ENCODE measurements at regions not wholly inside any gene's neighbourhood (a gene's known extent, or its start where the extent isn't known, plus 50 kb on each side); places are given as distances from the start of the nearest gene placed in this dataset.

DNA sequence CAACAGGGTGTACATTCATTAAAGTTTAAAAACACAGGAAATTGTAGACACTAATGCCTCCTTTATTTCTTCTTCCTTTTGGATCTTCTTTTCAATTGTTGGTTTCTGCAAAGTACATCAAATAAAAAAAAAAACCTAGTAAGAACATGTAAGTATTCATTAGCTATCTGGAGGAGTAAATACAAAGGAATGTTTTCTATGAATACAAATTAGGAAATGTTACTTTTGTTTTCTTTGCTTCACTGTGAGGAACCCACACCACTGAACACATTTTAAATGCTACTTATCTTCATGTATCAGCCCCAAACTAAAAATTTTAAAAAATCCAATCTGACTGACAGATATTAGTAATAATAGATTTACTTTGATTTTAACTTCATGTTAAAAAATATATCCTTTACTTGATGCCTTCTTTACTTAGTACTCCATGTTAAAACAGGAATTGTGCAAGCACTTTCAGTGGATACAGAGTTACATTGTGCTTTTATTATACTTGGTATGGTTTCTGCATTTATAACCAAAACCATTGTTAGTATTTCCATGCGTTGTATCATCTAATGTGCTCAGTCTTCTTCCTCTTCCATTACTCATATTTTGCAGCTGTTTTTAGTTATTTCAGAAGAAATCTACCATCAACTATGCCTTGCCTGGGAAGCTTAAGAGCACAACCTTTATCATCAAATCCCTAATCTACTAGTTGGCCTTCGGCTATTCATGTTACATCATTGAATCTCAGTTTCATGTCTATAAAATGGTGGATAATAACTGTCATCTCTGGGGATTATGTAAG, 236.9 kb upstream of the DPYD start:
- Histone ChIP-seq H3K27me3 (ENCODE audit: control insufficient read depth in 1 of 2, insufficient read depth in 2 of 2, low read length in 2 of 2) (no peaks in the 10 kb centered on the region), H3K36me3 (ENCODE audit: insufficient read depth, low read length) (no peaks in the 10 kb centered on the region), H3K4me1 (ENCODE audit: insufficient read depth, low read length) (no peaks in the 10 kb centered on the region), H3K9me3 (ENCODE audit: control insufficient read depth in 1 of 2, insufficient read depth in 1 of 2, low read length in 2 of 2) (no peaks in the 10 kb centered on the region), H3K4me3 (ENCODE audit: low read length) (no peak overlapping the region), H3K27ac (ENCODE audit: low read depth in 1 of 2, low read length in 2 of 2) (no peak overlapping the region)
- no peaks in the 10 kb centered on the region for H3K27me3 Mint-ChIP-seq
- H3K27ac Mint-ChIP-seq, result no peak overlapping the region
- ChIA-PET CTCF (no interaction called here), POLR2A (no interaction called here)
- H3K9me3 Mint-ChIP-seq, result no peaks in the 10 kb centered on the region
- no peak for DNase-seq
- TF ChIP-seq, protein P1, sequence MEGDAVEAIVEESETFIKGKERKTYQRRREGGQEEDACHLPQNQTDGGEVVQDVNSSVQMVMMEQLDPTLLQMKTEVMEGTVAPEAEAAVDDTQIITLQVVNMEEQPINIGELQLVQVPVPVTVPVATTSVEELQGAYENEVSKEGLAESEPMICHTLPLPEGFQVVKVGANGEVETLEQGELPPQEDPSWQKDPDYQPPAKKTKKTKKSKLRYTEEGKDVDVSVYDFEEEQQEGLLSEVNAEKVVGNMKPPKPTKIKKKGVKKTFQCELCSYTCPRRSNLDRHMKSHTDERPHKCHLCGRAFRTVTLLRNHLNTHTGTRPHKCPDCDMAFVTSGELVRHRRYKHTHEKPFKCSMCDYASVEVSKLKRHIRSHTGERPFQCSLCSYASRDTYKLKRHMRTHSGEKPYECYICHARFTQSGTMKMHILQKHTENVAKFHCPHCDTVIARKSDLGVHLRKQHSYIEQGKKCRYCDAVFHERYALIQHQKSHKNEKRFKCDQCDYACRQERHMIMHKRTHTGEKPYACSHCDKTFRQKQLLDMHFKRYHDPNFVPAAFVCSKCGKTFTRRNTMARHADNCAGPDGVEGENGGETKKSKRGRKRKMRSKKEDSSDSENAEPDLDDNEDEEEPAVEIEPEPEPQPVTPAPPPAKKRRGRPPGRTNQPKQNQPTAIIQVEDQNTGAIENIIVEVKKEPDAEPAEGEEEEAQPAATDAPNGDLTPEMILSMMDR (IDR thresholded peaks at IDR 0.05), result no peak
- intact Hi-C loops (cut with DNase I, micrococcal nuclease), result no loop called here
- ATAC-seq (ENCODE audit: poor library complexity), result no peak
- no peak overlapping the region for H3K4me3 Mint-ChIP-seq
- no peaks in the 10 kb centered on the region for H3K4me1 Mint-ChIP-seq (ENCODE audit: low read depth)
- no peaks in the 10 kb centered on the region for H3K36me3 Mint-ChIP-seq (ENCODE audit: low read depth)

DNA sequence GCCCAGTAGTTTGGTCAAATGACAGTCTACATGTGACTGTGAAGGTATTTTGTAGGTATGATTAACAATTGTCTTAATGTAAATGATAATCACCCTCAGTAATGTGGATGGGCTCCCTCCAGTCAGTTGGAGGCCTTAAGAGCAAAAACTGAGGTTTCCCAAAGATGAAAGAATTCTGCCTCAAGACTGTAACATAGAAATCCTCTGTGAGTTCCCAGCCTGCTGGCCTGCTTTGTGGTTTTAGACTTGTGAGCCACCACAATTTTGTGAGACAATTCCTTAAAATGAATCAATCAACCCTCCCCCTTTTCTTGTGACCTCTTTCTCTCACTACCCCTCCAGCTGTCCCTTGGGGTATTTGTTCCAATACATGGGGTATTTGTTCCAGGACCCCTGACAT, 226.4 kb upstream of the DPYD start:
- H3K27me3 Mint-ChIP-seq, result no peaks in the 10 kb centered on the region
- Histone ChIP-seq H3K4me1 (ENCODE audit: insufficient read depth, low read length) (no peaks in the 10 kb centered on the region), H3K27me3 (ENCODE audit: control insufficient read depth in 1 of 2, insufficient read depth in 2 of 2, low read length in 2 of 2) (no peaks in the 10 kb centered on the region), H3K9me3 (ENCODE audit: control insufficient read depth in 1 of 2, insufficient read depth in 1 of 2, low read length in 2 of 2) (no peaks in the 10 kb centered on the region), H3K27ac (ENCODE audit: low read depth in 1 of 2, low read length in 2 of 2) (no peak overlapping the region), H3K36me3 (ENCODE audit: insufficient read depth, low read length) (no peaks in the 10 kb centered on the region), H3K4me3 (ENCODE audit: low read length) (no peak overlapping the region)
- POLR2A ChIA-PET, result no interaction called here
- H3K4me1 Mint-ChIP-seq (ENCODE audit: low read depth), result no peaks in the 10 kb centered on the region
- ATAC-seq (ENCODE audit: poor library complexity) (no peak), DNase-seq (no peak)
- TF ChIP-seq, protein P1 (IDR thresholded peaks at IDR 0.05), result no peak
- no peak overlapping the region for H3K27ac Mint-ChIP-seq
- H3K9me3 Mint-ChIP-seq, result peaks cover 9% of the 10 kb centered on the region
- CTCF ChIA-PET, result no interaction called here
- intact Hi-C loops (cut with DNase I, micrococcal nuclease), result no loop called here
- no peaks in the 10 kb centered on the region for H3K36me3 Mint-ChIP-seq (ENCODE audit: low read depth)
- no peak overlapping the region for H3K4me3 Mint-ChIP-seq

DNA sequence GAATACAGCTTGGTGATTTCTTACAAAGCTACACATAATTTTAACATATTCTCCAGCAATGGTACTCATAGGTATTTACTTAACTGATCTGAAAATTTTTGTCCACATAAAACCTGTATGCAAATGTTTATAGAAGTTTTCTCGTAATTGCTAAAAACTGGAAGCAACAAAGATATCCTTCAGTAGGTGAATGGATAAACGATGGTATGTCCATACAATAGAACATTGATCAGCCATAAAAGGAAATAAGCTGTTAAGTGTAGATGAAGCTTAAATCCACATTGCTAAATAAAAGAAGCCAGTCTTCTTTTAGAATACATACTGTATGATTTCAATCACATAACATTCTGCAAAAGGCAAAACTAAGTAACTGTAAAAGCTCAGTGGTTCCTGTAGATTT, 224.8 kb upstream of the DPYD start:
- Histone ChIP-seq H3K9me3 (ENCODE audit: control insufficient read depth in 1 of 2, insufficient read depth in 1 of 2, low read length in 2 of 2) (no peaks in the 10 kb centered on the region), H3K27me3 (ENCODE audit: control insufficient read depth in 1 of 2, insufficient read depth in 2 of 2, low read length in 2 of 2) (no peaks in the 10 kb centered on the region), H3K4me1 (ENCODE audit: insufficient read depth, low read length) (no peaks in the 10 kb centered on the region), H3K27ac (ENCODE audit: low read depth in 1 of 2, low read length in 2 of 2) (no peak overlapping the region), H3K4me3 (ENCODE audit: low read length) (no peak overlapping the region), H3K36me3 (ENCODE audit: insufficient read depth, low read length) (no peaks in the 10 kb centered on the region)
- H3K4me3 Mint-ChIP-seq, result no peak overlapping the region
- POLR2A ChIA-PET, result no interaction called here
- no peaks in the 10 kb centered on the region for H3K36me3 Mint-ChIP-seq (ENCODE audit: low read depth)
- H3K9me3 Mint-ChIP-seq, result no peaks in the 10 kb centered on the region
- CTCF ChIA-PET, result no interaction called here
- intact Hi-C loops (cut with DNase I, micrococcal nuclease), result no loop called here
- TF ChIP-seq, protein P1 (IDR thresholded peaks at IDR 0.05), result no peak
- DNase-seq (no peak), ATAC-seq (ENCODE audit: poor library complexity) (no peak)
- H3K27me3 Mint-ChIP-seq, result no peaks in the 10 kb centered on the region
- H3K4me1 Mint-ChIP-seq (ENCODE audit: low read depth), result no peaks in the 10 kb centered on the region
- H3K27ac Mint-ChIP-seq, result no peak overlapping the region

Measured in CD4-positive, alpha-beta T cell (primary cell).